NT2/D1 (cell line): ENCODE measurements at regions not wholly inside any gene's neighbourhood (a gene's known extent, or its start where the extent isn't known, plus 50 kb on each side); places are given as distances from the start of the nearest gene placed in this dataset.

Experiments used
- SUZ12 ChIP-seq: IDR thresholded peaks from 2 replicates; pipeline ENCODE4 v1.6.1; 2011; ENCODE audit not compliant: insufficient read length, insufficient read depth; ENCODE audit errors: extremely low read depth
- YY1 ChIP-seq: IDR thresholded peaks from 2 replicates; pipeline ENCODE4 v1.6.1; 2011; ENCODE audit not compliant: insufficient read length, insufficient read depth
- ZNF274 ChIP-seq: IDR thresholded peaks from 2 replicates; pipeline ENCODE4 v1.6.1; 2011; ENCODE audit warnings: mild to moderate bottlenecking, low read depth, low read length

DNA sequence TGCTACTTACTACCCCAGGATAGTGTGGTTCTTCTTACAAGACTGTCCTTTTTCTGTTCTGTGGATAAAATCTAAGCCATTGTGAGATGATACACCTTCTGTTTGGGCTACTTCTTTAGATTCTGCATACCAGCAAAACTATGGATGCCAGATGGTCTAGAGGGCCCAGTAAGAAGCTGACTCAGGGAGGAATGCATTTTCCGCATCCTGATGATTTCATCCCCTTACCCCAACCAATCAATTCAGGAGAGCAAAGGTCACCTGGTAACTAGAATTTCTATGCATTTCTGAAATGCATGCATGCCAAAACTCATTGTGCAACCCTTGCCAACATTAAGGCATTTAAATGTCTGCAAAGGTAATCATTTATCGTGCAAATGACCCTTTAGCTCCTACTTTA, 285.7 kb upstream of the ZP4 start:
- TF ChIP-seq SUZ12 (no peak), ZNF274 (no peak), YY1 (no peak)
